ENCODE measurements at regions not wholly inside any gene's neighbourhood (a gene's known extent, or its start where the extent isn't known, plus 50 kb on each side); places are given as distances from the start of the nearest gene placed in this dataset.

DNA sequence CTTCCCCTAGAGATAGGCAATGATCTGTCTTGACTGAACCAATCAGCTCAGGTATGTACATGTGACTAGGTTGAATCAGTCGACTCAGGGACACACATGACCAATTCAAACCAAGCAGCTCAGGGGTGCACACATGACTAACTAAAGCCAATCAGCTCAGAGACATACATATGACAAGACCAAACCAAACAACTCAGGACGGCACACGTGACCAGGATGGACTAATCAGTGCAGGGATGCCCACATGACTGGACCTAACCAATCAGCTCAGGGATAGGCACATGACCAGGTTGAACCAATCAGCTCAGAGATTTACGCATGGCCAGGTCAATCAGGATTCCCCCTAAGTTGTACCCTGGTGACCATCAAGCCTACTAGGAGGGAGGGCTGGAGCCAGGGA lies 310.3 kb downstream of the CDH26 start:
- POLR2A ChIA-PET = no interaction called here
- CTCF ChIA-PET = interaction anchor here (3.0 kb wide), 1 partner anchor 57 kb away, joined by 12 read pairs; no protein-coding TSS in a partner anchor
- DNase-seq (ENCODE audit: extremely low spot score) = no peak
- TF ChIP-seq, protein P1, sequence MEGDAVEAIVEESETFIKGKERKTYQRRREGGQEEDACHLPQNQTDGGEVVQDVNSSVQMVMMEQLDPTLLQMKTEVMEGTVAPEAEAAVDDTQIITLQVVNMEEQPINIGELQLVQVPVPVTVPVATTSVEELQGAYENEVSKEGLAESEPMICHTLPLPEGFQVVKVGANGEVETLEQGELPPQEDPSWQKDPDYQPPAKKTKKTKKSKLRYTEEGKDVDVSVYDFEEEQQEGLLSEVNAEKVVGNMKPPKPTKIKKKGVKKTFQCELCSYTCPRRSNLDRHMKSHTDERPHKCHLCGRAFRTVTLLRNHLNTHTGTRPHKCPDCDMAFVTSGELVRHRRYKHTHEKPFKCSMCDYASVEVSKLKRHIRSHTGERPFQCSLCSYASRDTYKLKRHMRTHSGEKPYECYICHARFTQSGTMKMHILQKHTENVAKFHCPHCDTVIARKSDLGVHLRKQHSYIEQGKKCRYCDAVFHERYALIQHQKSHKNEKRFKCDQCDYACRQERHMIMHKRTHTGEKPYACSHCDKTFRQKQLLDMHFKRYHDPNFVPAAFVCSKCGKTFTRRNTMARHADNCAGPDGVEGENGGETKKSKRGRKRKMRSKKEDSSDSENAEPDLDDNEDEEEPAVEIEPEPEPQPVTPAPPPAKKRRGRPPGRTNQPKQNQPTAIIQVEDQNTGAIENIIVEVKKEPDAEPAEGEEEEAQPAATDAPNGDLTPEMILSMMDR (IDR thresholded peaks at IDR 0.05; ENCODE audit: control extremely low read depth, extremely low read depth, low read depth, missing control alignments) = no peak

DNA sequence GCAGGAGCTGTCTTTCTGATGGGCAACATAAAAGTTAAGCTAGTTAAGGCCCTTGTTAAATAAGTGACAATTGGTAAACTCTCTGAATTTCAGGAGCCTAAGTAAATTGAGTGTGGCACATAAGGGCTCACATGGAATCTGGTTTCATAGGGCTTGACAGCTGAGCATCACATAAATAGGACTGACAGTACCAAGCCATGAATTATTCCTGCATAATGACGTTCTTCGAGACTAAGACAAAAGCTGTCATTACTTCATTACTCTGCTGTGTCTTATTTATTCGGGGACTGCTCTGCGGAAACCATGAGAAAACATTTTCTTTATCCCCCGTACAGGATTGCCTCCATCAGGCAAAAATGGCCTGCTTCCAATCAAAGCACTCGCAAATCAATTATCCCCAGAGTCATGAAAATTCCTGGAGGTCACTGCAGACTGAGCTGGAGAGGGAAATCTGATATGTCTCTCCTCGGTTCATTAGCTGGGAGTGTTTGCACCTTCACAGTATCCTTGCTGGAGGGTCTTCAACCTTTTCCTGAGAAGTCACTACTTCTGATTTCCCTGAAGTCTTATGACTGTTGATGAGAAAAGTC lies 311.4 kb downstream of the CDH26 start:
- no peak for DNase-seq (ENCODE audit: extremely low spot score)
- ChIA-PET CTCF (no interaction called here), POLR2A (no interaction called here)
- TF ChIP-seq, protein P1 (IDR thresholded peaks at IDR 0.05; ENCODE audit: control extremely low read depth, extremely low read depth, low read depth, missing control alignments) = no peak

DNA sequence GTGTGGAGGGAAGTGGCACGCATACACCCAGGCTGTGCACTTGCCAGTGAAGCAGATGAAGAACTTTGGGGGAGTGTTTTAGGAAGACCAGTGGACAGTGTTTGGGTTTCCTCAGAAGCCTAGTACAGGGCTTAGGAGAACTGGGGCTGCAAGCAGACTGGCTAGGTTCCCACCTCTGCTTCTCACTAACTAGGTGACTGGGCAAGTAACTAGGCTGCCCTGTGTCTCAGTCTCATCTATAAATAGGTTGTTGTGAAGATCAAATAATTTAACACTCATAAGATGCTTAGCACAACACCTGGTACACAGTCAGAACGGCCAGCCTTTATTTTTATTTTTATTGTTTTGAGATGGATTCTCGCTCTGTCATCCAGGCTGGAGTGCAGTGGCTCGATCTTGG lies 312.1 kb downstream of the CDH26 start:
- ChIA-PET CTCF (no interaction called here), POLR2A (no interaction called here)
- DNase-seq (ENCODE audit: extremely low spot score) = no peak
- TF ChIP-seq, protein P1 (IDR thresholded peaks at IDR 0.05; ENCODE audit: control extremely low read depth, extremely low read depth, low read depth, missing control alignments) = no peak

DNA sequence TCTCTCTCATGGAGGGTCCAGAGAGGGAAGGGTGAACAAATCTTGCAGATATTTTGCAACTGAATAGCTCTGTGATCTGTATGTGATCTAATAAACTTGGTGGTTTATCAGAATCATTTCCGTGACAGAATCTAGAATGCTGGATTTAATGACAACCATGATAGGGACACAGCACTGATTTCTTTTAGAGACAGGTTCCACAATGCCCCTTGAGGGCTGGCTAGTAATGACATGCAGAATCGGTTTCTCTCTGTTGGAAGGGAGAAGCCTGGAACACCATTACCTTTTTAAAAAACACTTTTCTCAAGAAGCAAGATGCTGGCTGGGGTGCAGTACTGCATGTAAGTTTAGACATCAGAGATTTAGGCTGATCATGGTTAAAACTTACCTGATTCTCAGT lies 313.4 kb downstream of the CDH26 start:
- CTCF ChIA-PET = no interaction called here
- DNase-seq (ENCODE audit: extremely low spot score) = no peak
- POLR2A ChIA-PET = no interaction called here
- TF ChIP-seq, protein P1 (IDR thresholded peaks at IDR 0.05; ENCODE audit: control extremely low read depth, extremely low read depth, low read depth, missing control alignments) = no peak

DNA sequence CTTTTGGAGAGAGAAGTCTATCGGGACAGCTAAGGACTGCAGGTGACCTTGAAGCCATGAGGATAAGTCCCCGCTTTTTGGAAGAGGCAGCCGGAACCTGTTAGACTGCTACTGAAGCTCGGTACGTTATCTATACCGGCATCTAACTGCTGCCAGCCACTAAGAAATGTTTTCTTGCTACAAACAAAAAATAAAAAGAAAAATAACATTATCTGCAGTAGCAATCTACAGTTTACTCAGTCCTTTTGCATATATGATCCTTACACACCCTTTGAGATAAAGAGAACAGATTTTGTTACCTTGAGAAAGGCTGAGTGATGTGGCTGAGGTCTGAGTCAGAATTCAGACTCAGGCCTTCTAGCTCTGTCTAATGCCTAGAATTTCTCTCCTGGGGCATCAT lies 314.6 kb downstream of the CDH26 start:
- DNase-seq (ENCODE audit: extremely low spot score) = no peak
- TF ChIP-seq, protein P1 (IDR thresholded peaks at IDR 0.05; ENCODE audit: control extremely low read depth, extremely low read depth, low read depth, missing control alignments) = no peak
- ChIA-PET CTCF (interaction anchor here (1.1 kb wide), 1 partner anchor 10 kb away, joined by 4 read pairs; no protein-coding TSS in a partner anchor), POLR2A (no interaction called here)

DNA sequence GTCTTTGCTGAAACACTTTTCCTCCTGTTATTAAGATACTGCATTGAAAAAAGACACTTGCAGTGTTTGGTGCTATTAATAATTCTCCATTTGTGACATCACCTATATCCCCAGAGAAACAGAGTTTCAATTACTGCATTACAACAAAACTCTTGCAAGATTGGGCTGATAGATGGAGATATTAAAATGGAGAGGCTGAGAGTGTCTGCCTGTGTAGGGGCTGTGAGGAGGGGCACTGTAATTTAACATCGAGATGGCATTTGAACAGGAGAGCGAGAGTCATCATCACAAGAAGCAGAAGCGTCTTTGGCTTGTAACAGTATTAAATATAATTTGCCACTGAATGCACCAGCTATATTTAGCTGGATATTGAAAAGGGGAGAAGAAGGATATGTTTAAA lies 316.5 kb downstream of the CDH26 start:
- ChIA-PET CTCF (interaction anchor here (0.9 to 1.2 kb wide), 3 partner anchors 9 to 13 kb away, joined by 3 to 4 read pairs (median 3); no protein-coding TSS in a partner anchor), POLR2A (no interaction called here)
- TF ChIP-seq, protein P1 (IDR thresholded peaks at IDR 0.05; ENCODE audit: control extremely low read depth, extremely low read depth, low read depth, missing control alignments) = no peak
- DNase-seq (ENCODE audit: extremely low spot score) = no peak
